ENCODE measurements at regions not wholly inside any gene's neighbourhood (a gene's known extent, or its start where the extent isn't known, plus 50 kb on each side); places are given as distances from the start of the nearest gene placed in this dataset.
"Not testable (repeated sequence)": the region's sequence is repeated elsewhere in the genome, so short reads cannot be mapped to it uniquely, and the experiment has no call there.

- no peak for DNase-seq
These were observed 115.2 kb upstream of the RAB18 start for GRCh38 chr10:27388761-27389399.

- DNase-seq, result peak; percentile 31
These were observed 120.2 kb upstream of the RAB18 start for GRCh38 chr10:27383595-27384542.

- DNase-seq, result no peak
These were observed 121.9 kb upstream of the RAB18 start for GRCh38 chr10:27382176-27382575.

GRCh38 chr10:27380929-27381358 lies 123.2 kb upstream of the RAB18 start:
- DNase-seq, result no peak

- DNase-seq, result not testable (repeated sequence)
These were observed 125.1 kb upstream of the RAB18 start for GRCh38 chr10:27379041-27379440.

- no peak for DNase-seq
These were observed 130.4 kb upstream of the RAB18 start for GRCh38 chr10:27373566-27374160.

- no peak for DNase-seq
These were observed 131.5 kb upstream of the ACBD5 start for GRCh38 chr10:27372095-27372494.

- DNase-seq, result not testable (repeated sequence)
These were observed 130.8 kb upstream of the ACBD5 start for GRCh38 chr10:27371375-27371774.

- DNase-seq, result no peak
These were observed 129.3 kb upstream of the ACBD5 start for GRCh38 chr10:27369880-27370279.

- DNase-seq, result no peak
These were observed 128.1 kb upstream of the ACBD5 start for GRCh38 chr10:27368706-27369105.

- no peak for DNase-seq
These were observed 126.2 kb upstream of the ACBD5 start for GRCh38 chr10:27366769-27367168.

- DNase-seq, result no peak
These were observed 123.4 kb upstream of the ACBD5 start for GRCh38 chr10:27364028-27364427.

GRCh38 chr10:27360581-27361172 lies 120.1 kb upstream of the ACBD5 start:
- peak; percentile 68 for DNase-seq

GRCh38 chr10:27359792-27360355 lies 119.3 kb upstream of the ACBD5 start:
- no peak for DNase-seq

- DNase-seq, result no peak
These were observed 116.1 kb upstream of the ACBD5 start for GRCh38 chr10:27356738-27357137.

GRCh38 chr10:27355918-27356573 lies 115.4 kb upstream of the ACBD5 start:
- no peak for DNase-seq

GRCh38 chr10:27354643-27355270 lies 114.2 kb upstream of the ACBD5 start:
- DNase-seq, result not testable (repeated sequence)

GRCh38 chr10:27354100-27354499 lies 113.5 kb upstream of the ACBD5 start:
- DNase-seq, result not testable (repeated sequence)

- no peak for DNase-seq
These were observed 109.4 kb upstream of the ACBD5 start for GRCh38 chr10:27349987-27350386.

- DNase-seq, result not testable (repeated sequence)
These were observed 107.2 kb upstream of the ACBD5 start for GRCh38 chr10:27347827-27348207.

GRCh38 chr10:27345455-27345920 lies 104.9 kb upstream of the ACBD5 start:
- DNase-seq, result no peak

Data from NCI-H345 (cell line).